ENCODE measurements at regions not wholly inside any gene's neighbourhood (a gene's known extent, or its start where the extent isn't known, plus 50 kb on each side); places are given as distances from the start of the nearest gene placed in this dataset.
"Not testable (repeated sequence)": the region's sequence is repeated elsewhere in the genome, so short reads cannot be mapped to it uniquely, and the experiment has no call there.

- no peak for DNase-seq
These were observed 71.0 kb downstream of the COQ2 start for GRCh38 chr4:83213640-83214039.

DNA sequence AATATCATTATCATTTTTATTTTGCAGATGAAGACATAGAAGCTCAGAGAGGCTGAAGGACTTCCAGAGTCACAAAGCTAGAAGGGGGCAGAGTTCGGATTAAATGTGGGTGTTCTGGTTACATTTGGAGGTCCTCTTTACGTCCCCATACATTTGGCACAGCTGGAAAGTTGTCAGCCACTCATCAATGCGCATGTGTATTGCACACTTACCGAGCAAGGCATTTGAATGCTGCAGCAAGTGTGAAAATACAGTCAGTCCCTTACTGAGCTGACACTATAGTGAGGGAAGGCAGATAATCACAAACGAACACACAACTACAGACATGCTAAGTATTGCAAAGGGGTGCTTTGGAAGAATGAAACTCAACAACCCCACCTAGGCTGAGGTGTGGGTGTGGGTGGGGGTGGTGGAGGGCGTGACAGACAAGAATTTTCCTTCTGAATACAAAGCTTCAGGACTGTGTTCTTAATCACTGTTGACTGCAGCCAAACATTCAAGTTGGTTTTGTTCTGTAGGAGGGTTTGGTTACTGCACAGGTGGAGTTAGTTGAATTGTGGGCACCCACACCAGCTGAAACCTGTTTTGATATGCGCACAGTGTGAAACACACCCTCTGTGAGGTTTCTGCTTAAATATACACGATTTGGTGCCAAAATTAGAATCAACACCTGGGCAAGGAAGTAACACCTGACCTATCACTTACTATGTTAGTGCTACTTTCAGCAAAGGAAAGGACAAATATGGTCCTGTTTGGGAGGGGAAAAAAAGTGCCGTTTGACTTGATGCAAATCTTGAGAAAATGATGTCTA lies 72.4 kb downstream of the COQ2 start:
- no peak for DNase-seq

- DNase-seq: no peak
These were observed 75.2 kb downstream of the COQ2 start for GRCh38 chr4:83209419-83209818.

GRCh38 chr4:83208371-83209365 lies 75.9 kb downstream of the COQ2 start:
- DNase-seq: peak; percentile 72

DNA sequence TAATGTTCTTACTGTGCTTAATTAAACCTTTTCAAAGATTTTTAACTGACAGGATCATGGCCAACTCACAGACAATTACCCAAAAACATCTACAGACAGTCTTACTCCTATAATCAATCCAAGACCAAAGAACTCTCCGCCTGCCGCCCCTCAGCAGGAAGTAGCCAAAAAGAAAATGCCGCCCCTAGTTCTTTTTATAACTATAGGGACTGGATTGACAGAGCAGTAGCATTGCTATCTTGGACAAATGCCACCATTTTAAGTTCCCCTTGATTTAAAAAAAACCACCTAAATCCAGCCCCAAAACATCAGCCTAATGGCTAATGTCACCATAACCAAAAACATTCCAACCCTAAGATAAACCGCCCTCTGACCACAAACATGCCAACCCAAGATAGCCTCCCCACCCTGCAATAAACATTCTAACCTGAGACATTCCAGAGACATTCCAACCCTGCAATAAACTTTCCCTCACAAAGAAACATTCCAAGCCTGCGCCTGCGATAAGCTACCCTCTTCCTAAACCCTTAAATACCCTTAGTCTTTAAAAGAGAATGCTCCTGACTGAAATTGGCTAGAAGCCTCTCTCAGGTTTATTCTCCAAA lies 77.0 kb downstream of the COQ2 start:
- DNase-seq: peak; percentile 94

DNA sequence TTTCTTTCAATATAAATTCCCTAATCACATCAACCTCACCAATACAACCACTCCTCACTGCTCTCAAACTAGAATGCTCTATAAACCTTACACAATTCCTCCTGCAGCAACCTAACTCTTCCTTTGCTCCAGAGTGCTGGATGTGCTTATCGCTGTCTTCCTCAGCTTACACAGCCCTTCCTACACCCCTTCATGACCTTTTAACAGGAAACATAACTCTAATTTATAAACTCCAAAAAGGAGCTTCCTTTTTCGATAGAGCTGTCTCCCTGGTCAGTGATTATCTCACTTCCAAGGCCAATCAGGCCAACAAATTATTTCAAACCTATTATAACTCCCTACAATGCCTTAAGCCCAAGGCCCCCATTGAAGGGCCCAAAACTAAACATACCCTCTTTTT lies 78.8 kb downstream of the COQ2 start:
- no peak for DNase-seq

DNA sequence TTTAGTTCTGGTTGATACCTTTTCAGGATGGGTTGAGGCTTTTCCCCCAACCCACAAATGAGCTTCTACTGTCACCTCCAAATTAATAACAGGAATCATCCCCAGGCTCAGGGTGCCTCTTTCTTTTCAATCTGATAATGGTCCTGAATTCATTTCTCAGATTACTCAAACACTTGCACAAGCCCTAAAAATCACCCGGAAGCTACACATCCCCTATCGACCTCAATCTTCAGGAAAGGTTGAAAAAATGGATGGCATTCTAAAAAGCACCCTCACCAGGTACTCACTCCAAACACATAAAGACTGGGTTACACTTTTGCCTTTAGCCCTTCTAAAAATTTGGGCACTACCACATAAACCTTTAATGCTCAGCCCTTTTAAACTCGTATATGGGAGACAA lies 79.9 kb downstream of the COQ2 start:
- DNase-seq: no peak

GRCh38 chr4:83201761-83202160 lies 82.8 kb downstream of the COQ2 start:
- DNase-seq: no peak

GRCh38 chr4:83197555-83198235 lies 83.2 kb upstream of the PLAC8 start:
- no peak for DNase-seq

DNA sequence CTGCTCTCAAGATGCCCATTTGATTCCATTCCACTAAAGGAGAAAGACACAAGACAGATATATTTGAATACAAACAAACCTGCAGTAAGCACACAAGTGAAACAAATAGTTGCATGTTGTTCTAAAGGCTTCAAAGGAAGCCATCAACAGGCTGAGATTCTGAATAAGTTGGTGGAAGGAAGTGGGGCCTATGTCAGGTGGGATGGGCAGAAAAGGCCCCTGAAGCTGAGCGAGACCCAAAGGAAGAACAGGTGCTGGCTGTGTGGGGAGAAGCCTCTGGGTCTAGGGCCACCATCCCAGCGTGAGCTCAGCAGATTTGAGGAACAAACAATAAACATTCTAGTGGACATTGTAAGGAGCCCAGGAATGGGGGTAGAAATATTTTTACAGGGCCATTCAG lies 82.4 kb upstream of the PLAC8 start:
- no peak for DNase-seq

- DNase-seq: no peak
These were observed 80.7 kb upstream of the PLAC8 start for GRCh38 chr4:83195269-83195668.

DNA sequence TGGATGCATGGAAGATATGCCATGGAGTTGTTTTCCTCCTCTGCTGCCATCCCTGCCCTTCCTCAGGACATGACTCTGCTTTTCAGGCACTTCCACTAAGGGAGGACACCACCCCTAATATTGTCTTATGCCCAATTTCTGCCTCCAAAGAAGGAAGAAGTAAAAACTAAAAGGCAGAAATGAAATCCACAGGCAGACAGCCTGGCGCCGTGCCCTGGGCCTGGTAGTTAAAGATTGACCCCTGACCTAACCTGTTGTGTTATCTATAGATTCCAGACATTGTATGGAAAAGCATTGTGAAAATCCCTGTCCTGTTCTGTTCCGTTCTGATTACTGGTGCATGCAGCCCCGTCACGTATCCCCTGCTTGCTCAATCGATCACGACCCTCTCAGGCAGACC lies 80.1 kb upstream of the PLAC8 start:
- not testable (repeated sequence) for DNase-seq

DNA sequence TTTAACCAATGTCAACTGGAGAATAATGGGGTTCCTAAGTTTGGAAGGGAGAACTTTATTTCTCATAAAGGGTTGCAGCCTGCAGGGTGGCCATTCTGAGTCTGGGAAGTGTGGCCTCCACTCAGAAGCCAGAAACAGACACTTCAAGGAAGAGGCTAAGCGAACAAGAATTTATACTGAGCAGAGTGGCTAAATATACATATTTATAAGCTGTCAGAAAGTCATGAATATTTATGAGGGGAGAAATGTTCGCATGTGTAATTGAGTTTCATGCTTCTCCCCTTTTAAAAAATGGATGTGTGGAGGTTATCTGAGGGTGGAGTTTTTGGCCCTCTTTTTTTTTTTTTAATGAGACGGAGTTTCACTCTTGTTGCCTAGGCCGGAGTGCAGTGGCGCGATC lies 78.1 kb upstream of the PLAC8 start:
- no peak for DNase-seq

GRCh38 chr4:83191026-83191425 lies 76.5 kb upstream of the PLAC8 start:
- DNase-seq: no peak

- DNase-seq: no peak
These were observed 75.2 kb upstream of the PLAC8 start for GRCh38 chr4:83189631-83190136.

DNA sequence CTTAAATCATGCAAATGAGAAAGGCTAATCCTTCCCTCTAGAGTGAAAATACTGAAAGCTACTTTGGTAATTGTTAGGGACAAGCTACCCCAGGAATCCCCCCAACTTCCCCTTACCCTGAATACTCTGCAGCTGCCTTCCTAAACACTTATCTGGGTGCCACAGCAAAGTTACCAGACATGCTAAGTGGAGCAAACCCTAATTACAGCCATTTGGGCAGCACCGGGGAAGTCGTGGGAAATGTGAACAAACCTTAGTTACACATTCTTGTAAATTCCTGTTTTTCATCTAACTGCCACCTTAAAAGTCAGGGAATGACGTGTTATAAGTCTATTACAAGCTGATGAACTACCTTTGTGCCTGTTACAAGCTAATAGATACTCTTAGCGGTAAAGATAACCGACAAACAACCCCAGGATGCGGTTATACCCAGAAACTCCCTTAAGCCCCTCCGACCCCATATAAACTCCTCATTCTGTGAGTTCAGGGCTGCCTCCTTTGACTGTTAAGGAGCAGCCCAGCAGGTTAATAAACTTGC lies 66.0 kb upstream of the PLAC8 start:
- no peak for DNase-seq

- no peak for DNase-seq
These were observed 64.7 kb upstream of the PLAC8 start for GRCh38 chr4:83179205-83179604.

- DNase-seq: no peak
These were observed 63.5 kb upstream of the PLAC8 start for GRCh38 chr4:83178029-83178428.

DNA sequence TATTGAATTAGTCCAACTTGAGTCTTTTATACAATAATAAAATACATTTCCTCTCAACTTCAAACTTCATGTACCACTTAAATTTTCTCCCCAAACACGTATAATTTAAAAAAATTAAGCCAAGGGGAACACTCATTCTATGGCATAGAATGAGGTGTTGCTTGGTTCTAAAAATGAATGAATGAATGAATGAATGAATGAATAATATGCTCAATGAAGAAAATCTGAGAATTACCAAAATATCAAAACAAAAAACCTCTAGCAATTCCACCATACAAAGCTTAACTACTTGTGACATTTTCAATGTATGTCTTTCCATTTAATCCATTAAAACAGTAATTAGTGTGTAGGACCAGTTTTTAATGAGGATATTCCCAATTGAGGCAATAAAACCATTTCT lies 62.7 kb upstream of the PLAC8 start:
- no peak for DNase-seq

DNA sequence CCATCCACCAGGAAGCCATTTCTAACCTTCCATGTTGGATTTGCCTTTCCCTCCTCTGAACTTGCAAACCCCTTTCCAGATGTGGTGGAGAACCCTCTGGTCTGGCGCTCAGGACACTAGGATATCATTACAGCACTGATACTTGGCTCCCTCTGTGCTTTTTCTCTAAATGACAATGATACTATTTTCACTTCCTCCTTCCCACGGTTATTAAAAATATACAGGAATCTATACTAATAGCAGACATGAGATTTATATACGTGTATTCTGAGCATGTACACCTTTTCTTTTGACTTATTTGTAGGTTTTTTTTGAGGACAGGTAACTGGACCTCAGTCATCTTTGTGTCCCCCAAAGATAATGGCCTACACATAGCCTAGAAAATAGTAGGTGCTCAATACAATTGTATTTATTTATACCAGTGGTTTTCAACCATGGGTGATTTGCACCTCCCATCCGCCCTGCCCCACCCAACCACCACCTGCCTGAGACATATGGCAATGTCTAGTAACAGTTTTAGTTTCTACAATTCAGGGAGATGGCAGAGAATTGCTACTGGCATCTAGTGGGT lies 60.4 kb upstream of the PLAC8 start:
- DNase-seq: no peak

- DNase-seq: no peak
These were observed 57.8 kb upstream of the PLAC8 start for GRCh38 chr4:83172371-83172770.

DNA sequence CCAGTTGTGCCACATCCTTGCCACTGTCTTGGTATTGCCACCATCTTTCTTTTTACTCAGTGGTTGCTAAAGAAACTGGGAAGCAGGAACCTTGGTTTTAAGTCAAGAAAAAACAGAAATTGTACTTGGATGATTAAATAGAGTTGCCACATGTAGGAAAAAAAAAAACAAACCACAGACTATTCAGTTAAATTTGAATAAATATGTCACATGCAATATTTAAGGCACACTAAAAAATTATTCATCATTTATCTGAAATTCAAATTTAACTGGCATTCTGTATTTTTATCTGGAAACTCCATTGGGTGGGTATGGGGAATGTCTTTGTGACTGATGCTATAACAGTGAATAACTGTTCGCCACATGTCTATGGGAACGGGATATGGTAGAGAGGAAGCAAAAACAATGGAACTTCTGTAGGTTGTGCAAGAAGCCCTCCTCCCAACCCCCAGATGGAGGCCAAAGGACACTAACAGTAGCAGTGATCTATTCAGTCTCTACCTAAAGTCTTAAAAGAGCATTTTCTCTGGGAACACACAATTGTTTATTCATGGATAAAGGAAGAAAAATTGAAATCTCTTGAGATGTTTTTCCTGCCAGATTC lies 57.0 kb upstream of the PLAC8 start:
- DNase-seq: no peak
